ENCODE measurements at regions not wholly inside any gene's neighbourhood (a gene's known extent, or its start where the extent isn't known, plus 50 kb on each side); places are given as distances from the start of the nearest gene placed in this dataset.

DNA sequence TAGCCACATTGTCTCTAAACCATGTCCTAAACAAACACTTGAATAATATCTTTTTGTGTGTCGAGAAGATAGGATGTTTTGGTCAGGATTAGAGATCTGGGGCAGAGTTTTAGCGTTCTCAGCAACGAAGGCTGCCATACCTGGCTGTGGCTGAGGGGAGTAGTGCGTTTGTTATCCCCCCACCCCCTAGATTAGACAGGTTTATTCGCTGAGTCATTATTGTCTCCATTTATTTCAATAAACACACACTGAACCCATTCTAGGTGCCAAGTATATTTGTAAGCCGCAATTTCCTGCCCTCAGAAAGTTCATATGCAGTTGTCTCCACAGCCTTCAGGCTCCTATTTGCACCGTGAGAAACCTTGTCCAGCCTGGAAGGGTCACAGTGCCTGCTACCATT, 1684.8 kb upstream of the TENM3 start:
- CTCF ChIA-PET: no interaction called here
- Histone ChIP-seq H2BK15ac (ENCODE audit: low read depth, low read length) (no peak overlapping the region), H3K4me2 (ENCODE audit: low read depth, low read length) (no peak overlapping the region), H3K4ac (ENCODE audit: low read depth, low read length) (no peak overlapping the region), H2BK20ac (ENCODE audit: low read depth, low read length) (no peak overlapping the region), H3K14ac (replicated peaks; ENCODE audit: low read depth, low read length) (no peak overlapping the region), H2AK9ac (replicated peaks; ENCODE audit: low read depth, low read length, poor library complexity) (no peak overlapping the region), H4K91ac (ENCODE audit: insufficient read depth, low read depth, low read length) (no peak overlapping the region), H3K18ac (ENCODE audit: low read depth, low read length) (no peak overlapping the region), H2BK120ac (ENCODE audit: low read depth, low read length) (no peak overlapping the region), H3K27me3 (ENCODE audit: control insufficient read depth, insufficient read depth, low read length) (no peaks in the 10 kb centered on the region), H3K9me1 (ENCODE audit: insufficient read depth, low read length) (no peaks in the 10 kb centered on the region), H4K8ac (ENCODE audit: low read depth in 2 of 2, low read length in 2 of 2) (no peak overlapping the region), H3K23ac (ENCODE audit: low read depth, low read length) (no peak overlapping the region), H3K27ac (ENCODE audit: insufficient read depth, low read length) (no peak overlapping the region), H3K79me1 (ENCODE audit: low read depth in 1 of 2, low read length in 2 of 2) (no peaks in the 10 kb centered on the region), H3K9me3 (ENCODE audit: control insufficient read depth, insufficient read depth, low read length) (peaks cover 2% of the 10 kb centered on the region; the same call in 1 of the 2 replicates), H3K56ac (ENCODE audit: extremely low read depth, insufficient read depth, low read length) (no peak overlapping the region), H2AFZ (replicated peaks; ENCODE audit: low read length, poor library complexity) (no peak overlapping the region), H3K36me3 (ENCODE audit: control insufficient read depth, insufficient read depth, low read length) (no peaks in the 10 kb centered on the region), H4K20me1 (ENCODE audit: insufficient read depth, low read length) (no peaks in the 10 kb centered on the region), H4K5ac (ENCODE audit: low read depth, low read length) (no peak overlapping the region), H3K9ac (ENCODE audit: low read depth, low read length) (no peak overlapping the region), H3K4me3 (ENCODE audit: insufficient read depth, low read depth, low read length) (no peak overlapping the region), H2BK5ac (ENCODE audit: low read depth, low read length, poor library complexity, severe bottlenecking) (no peak overlapping the region), H2AK5ac (ENCODE audit: low read depth, low read length) (no peak overlapping the region), H3K4me1 (ENCODE audit: control insufficient read depth, insufficient read depth, low read length) (no peaks in the 10 kb centered on the region)
- no CpG with 5 or more reads among the region's 7 CpGs for WGBS, 2 experiments (ENCODE audit: extremely low coverage in 2 of 2, insufficient read length in 1 of 2)
- BruUV-seq (replicated peaks): no TSS peak
- ATAC-seq (ENCODE audit: low read depth) (no peak), DNase-seq (no peak)
- in situ Hi-C loops (cut with MboI; ENCODE audit: low sequenced_read_pairs) (no loop called here), intact Hi-C loops (cut with micrococcal nuclease) (no loop called here), dilution Hi-C loops (cut with HindIII; ENCODE audit: low sequenced_read_pairs, unreplicated experiment) (no loop called here)
- POLR2A ChIA-PET (ENCODE audit: unreplicated experiment): no interaction called here
- TF ChIP-seq NFE2L2 (IDR thresholded peaks at IDR 0.05; ENCODE audit: low read depth, low read length) (peak; percentile 55), SMC3 (IDR thresholded peaks at IDR 0.05; ENCODE audit: low read depth, low read length) (no peak), POLR2A (IDR thresholded peaks at IDR 0.05; ENCODE audit: low read depth, low read length) (no peak)

All from IMR-90 (cell line).